ENCODE measurements at regions not wholly inside any gene's neighbourhood (a gene's known extent, or its start where the extent isn't known, plus 50 kb on each side); places are given as distances from the start of the nearest gene placed in this dataset.

- no peak for DNase-seq
Observed at GRCh38 chr1:188355847-188356246, 1527.1 kb downstream of the PLA2G4A start.

DNA sequence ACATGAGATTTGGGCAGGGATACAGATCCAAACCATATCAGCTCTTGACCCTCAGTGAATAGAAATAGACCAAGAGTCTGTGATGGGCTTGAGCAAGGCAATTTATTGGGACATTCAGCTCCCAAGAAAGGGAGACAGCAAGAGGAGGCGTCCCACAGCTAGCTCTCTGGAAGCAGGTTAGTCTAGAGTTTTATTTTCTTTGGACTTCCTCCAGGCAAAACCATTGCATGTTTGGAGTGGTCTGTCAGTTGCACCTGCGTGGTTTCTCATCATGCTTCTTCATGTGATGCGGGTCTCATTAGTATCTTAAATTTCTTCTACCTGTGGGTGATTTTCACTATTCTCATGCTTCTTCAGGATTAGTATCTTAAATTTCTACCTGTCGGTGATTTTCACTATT lies 1530.6 kb downstream of the PLA2G4A start:
- no peak for DNase-seq

DNA sequence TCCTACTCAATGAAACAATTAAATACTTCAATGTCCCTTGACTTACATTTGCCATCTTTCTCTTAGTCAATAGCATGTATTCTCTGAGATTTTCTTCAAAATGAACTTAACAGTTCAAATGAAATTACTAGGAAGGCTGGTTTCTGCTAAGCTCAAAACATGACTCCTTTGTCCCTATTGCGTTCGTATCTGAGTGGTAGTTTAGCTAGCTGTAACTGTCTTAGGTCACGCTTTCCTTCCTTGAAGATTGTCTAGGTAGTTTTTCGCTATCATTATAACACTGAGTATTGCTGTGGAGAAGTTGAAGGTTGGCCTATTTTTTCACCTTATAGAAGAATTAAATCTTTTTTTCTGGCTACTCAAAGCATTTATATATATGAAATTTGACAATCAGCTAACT lies 1535.2 kb downstream of the PLA2G4A start:
- no peak for DNase-seq

GRCh38 chr1:188364927-188365449 lies 1536.2 kb downstream of the PLA2G4A start:
- DNase-seq = no peak

DNA sequence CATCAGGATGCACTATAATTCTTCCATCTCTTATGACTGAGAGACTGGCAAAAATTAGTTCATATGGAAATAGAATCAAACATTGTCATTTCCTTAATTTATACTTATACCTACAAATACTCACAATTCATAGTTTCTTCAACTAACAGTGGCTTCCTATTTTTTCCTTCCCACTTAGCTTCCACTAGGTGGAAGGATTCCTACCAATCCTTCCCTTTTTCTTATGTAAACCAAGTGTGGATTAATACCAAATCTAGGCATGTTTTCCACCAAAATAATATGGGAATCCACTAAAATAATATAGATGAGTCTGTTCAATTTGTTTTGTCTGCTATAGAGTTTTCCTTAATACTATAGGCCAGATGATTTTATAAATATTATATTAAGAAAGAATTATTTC lies 1537.1 kb downstream of the PLA2G4A start:
- no peak for DNase-seq

DNA sequence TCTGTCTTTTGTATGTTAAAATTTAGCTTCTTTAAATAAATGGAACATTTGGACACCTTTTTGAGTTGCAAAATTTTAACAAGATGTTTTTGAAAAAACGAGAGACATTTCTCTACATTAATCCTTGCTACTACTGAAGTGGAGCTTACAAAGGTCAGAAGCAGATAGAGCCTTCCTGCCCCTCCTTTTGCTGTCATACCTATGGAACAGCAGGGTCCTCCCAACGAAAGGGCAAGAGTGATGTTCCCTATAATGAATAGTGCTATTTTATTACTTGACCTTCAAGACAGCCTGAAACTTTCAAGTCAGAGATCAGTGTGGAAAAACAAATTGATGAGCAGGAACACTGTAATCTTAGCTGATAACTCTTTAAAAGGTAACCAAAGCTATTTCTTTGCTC lies 1538.9 kb downstream of the PLA2G4A start:
- no peak for DNase-seq

GRCh38 chr1:188371295-188371806 lies 1542.6 kb downstream of the PLA2G4A start:
- DNase-seq = no peak

DNA sequence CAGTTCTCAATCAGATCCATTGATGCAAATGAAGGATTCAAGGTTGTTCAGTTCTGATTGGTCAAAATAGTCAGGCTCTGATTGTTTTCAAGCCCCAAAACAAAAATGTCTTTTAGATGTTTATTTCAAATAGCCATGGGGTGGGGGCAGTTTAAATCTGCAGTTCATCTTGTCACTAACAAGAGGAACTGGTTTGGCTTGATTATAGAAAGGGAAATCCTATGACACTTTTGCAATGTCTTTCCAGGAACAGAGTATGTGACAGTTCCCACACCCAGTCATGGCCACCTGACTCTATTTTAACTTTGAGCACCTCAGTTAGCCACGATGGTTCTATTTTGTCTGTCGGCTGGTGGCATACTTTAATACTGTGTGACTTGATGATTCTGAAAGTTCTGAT lies 1544.1 kb downstream of the PLA2G4A start:
- DNase-seq = no peak

DNA sequence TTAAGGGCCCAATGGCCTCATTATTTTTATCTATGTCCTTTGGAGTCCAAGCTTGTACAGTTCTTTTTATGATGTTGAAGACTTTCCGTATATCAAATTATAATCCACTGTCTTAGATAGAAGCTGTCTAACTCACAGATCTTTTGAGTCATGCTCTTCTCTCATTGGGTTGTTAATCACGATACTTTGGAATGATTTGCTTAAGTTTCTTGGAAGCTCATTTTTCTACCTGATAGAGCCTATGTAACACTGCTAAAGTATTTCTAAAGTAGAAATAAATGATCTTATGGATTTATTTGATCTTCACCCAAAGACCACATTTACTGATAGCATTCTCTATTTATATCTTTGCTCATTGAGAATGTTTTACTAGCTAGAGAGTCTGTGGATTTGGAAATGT lies 1554.1 kb downstream of the PLA2G4A start:
- no peak for DNase-seq

DNA sequence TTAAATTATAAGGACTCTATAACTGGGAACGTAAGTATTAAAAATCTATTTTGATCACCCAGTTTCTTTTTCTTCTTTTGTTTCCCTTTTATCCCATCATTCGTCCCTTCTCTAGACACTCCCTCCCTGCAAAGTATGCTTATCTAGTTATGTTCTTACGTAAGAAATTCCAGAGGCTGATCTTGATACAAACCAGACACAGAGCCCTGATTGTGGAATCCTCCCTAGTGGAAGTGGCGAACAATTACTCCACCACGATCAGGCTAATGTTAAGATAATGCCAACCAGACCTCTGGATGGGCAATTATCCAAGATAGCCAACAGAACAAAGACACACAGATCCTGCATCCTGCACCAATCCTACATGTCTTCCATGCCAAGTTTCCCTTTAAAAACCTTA lies 1557.4 kb downstream of the PLA2G4A start:
- DNase-seq = no peak

DNA sequence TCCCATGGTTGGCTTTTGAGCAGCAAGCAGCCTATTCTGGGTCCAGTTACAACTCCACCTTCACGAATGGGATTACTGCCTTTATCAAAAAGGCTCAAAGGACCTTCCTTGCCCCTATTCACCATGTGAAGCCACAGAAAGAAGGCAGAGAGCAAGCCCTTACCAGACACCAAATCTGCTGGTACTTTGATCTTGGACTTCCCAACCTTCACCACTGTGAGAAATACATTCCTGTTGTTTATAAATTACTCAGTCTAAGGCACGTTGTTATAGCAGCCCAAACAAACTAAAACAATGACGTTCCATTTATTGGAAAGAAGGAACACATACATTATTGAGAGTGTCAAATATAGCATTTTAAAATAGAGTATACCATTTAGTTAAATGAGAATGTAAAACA lies 1557.9 kb downstream of the PLA2G4A start:
- DNase-seq = no peak

GRCh38 chr1:188394677-188395076 lies 1565.9 kb downstream of the PLA2G4A start:
- DNase-seq = no peak

- no peak for DNase-seq
Observed at GRCh38 chr1:188397521-188397920, 1568.8 kb downstream of the PLA2G4A start.

- no peak for DNase-seq
Observed at GRCh38 chr1:188402986-188403385, 1574.2 kb downstream of the PLA2G4A start.

DNA sequence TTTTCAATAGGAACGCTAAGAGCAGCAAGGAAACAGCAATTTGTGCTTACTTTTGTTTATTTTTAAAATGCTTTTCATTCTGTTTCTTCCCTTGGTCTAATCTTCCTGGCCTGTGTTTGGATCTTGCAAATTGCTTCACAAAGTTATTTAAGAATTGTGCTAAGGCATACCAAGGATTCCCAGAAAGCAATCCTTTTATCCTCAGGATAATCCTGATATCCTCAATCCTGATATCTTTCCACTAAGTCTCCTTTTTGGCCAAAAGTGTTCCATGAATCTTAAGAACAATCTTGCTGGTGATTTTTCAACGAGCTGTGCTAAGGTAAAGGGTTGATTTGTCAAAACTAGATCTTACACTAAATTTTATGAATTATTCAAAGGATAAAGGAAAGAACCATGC lies 1577.9 kb downstream of the PLA2G4A start:
- DNase-seq = no peak

- DNase-seq = no peak
Observed at GRCh38 chr1:188420177-188420576, 1591.4 kb downstream of the PLA2G4A start.

DNA sequence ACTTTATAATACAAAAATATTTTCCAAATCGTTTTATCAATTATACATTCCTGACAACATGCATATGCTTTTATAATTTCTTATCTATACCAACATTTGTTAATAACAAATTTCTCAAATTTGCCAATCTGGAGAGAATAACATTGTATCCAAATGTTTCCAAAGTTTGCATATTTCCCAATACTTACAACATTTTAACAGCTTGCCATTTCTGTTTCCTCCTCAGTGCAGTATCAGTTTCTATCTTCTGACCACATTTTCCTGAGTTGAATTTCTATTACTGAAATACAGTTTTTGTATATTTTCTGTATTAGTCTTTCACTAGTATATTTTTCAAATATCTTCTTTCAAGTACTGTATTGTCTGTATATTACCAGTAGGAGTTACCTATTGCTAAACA lies 1594.3 kb downstream of the PLA2G4A start:
- DNase-seq = no peak

DNA sequence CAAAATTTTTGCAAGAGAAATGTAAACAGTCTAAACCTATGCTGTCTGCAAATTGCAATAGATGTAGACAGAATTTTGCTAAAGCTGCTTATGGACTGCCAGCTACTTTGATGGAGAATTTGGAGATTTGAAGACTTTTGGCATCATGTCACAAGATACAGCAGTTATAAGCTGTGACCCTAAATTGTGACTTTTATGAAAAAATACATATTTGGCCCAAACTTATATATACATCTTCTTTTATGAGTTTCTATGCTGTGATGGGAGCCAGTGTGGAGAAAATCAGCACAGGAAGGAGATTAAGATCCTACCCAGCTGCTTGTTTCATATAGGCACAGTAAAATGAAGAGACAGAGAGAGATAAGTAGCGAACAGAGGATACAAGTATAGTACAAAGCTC lies 1595.4 kb downstream of the PLA2G4A start:
- DNase-seq = no peak

- no peak for DNase-seq
Observed at GRCh38 chr1:188425687-188426086, 1596.9 kb downstream of the PLA2G4A start.

DNA sequence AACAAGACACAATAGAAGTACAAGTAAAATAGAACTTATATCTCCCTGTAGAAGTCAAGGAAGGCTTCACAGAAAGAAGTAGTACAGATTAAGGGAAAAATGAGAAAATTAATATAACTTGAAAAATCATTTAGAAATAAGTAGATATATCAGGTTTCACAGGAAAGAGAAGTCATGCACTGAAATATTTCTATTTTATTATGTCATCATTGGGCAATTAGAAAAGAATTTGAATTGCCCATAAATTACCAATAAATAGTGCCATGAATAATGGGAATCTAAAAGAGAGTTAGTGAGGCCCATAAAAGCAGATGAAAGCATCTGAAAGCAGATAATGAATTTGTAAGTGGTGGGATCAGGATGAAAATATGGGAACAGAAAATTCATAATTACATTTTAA lies 1597.8 kb downstream of the PLA2G4A start:
- DNase-seq = no peak

- DNase-seq = no peak
Observed at GRCh38 chr1:188427642-188428041, 1598.9 kb downstream of the PLA2G4A start.

GRCh38 chr1:188429386-188429785 lies 1600.6 kb downstream of the PLA2G4A start:
- no peak for DNase-seq

DNA sequence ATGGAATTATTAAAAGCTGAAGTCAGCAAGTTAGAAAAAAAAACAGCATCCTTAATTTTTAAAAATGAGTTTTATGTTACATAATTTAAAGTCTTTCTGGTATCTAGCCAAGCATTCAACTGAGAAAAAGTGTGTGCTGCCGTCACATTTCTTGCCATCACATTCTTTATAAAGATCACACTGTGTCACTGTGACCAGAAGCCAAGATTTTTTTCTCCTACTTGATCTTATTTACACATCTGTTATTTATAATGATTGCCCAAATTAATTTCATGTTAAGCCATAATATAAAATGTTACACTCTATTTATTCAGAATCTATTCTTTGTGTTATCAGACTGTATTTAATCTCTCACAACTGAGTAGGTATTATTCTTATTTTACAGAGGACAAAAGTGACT lies 1603.7 kb downstream of the PLA2G4A start:
- no peak for DNase-seq

GRCh38 chr1:188433425-188433824 lies 1604.7 kb downstream of the PLA2G4A start:
- no peak for DNase-seq

- peak; percentile 1 for DNase-seq
Observed at GRCh38 chr1:188444526-188444925, 1615.8 kb downstream of the PLA2G4A start.
